ENCODE measurements at regions not wholly inside any gene's neighbourhood (a gene's known extent, or its start where the extent isn't known, plus 50 kb on each side); places are given as distances from the start of the nearest gene placed in this dataset.

DNA sequence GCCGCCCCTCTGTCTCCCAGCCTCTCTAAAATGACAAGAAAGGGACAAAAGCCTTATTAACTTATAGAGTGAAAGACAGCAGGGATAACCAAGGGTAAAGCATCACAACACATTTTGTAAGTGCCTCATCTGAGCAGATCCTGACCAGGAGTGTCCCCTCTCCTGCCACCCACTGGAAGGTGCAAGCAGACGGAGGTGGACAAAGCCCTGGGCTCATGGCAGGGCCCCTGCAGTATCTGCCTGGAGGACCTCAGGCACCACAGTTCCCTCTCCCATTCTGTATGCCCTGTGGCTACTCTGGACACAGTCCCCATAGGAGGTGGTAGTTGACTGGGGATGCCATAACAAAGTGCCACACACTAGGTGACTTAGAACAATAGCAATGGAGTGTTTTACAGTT is 319.8 kb downstream of the GADD45G start:
- DNase-seq = no peak
- no peaks in the 10 kb centered on the region for H3K9me3 Mint-ChIP-seq
- no peaks in the 10 kb centered on the region for H3K36me3 Mint-ChIP-seq (ENCODE audit: low read depth)
- peaks cover 37% of the 10 kb centered on the region for H3K27me3 Mint-ChIP-seq
- H3K4me3 Mint-ChIP-seq = no peak overlapping the region
- peaks cover 30% of the 10 kb centered on the region for H3K4me1 Mint-ChIP-seq (ENCODE audit: low read depth)
- peak overlapping the region; percentile 79 for H3K27ac Mint-ChIP-seq

DNA sequence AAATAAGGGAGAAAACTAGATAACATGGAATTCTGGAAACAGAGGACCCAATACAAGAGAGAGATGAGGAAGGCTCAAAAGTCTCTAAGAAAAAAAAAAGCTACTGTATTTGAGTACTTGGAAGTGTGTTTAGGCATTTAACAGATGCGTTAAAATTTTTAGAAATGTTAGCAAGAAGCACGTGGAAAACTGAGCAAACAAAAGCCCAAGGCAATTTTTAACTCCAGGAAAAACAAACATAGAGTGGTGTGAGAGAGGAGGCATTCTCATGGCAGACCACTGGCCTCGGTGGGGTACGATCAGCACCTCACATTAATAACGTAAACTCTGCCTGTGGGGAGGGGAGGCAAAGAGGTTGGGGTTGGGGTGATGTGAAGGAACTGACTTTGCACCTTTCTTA is 321.4 kb downstream of the GADD45G start:
- Mint-ChIP-seq H3K27ac (no peak overlapping the region), H3K9me3 (no peaks in the 10 kb centered on the region), H3K36me3 (ENCODE audit: low read depth) (no peaks in the 10 kb centered on the region), H3K4me3 (no peak overlapping the region), H3K27me3 (peaks cover 27% of the 10 kb centered on the region), H3K4me1 (ENCODE audit: low read depth) (peaks cover 42% of the 10 kb centered on the region)
- no peak for DNase-seq

DNA sequence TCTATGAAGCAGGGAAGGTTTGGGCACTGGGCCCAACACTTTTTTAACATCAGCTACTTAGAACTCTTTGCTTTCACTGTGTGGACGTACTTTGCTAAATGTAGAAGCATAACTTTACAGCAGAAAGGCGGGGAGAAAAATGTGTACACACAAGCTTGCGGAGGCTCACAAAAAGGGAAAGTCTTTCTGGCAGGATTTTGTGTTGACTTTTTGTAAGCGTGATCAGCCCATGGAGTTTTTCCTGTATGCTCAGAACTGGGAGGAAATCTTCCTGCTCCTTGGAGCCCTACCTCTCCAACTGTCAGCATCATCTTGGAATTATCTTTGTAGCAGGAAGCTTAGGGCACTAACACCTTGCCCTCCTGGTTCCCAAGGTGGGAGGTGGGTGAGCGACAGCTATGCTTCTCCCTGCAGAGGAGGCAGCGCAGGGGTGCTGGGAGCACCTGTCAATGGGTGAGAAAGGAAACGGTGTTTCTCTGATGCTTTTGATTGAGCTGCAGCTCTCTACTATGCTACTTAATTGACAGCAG is 321.9 kb downstream of the GADD45G start:
- no peaks in the 10 kb centered on the region for H3K36me3 Mint-ChIP-seq (ENCODE audit: low read depth)
- H3K4me3 Mint-ChIP-seq = no peak overlapping the region
- peaks cover 42% of the 10 kb centered on the region for H3K4me1 Mint-ChIP-seq (ENCODE audit: low read depth)
- no peaks in the 10 kb centered on the region for H3K9me3 Mint-ChIP-seq
- no peak for DNase-seq
- H3K27me3 Mint-ChIP-seq = peaks cover 25% of the 10 kb centered on the region
- H3K27ac Mint-ChIP-seq = no peak overlapping the region

DNA sequence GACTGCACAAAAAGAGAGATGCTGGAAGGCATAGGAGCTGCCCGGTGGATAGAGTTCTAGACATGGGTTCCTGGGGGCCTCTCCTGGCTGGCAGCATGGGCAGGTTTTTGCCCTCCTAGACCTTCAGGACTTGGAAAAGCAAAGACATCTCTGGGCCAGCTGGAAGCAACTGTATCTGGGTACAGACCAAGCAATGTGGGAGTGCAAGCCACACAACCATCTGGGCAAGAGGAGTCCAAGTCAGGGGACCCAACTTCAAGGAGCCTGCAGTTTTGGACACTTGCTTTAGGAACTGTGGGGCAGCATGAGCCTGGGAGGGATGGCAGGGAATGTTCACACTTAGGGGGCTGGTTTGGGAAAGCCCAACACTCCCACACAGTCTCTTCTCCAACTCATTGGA is 323.3 kb downstream of the GADD45G start:
- H3K4me1 Mint-ChIP-seq (ENCODE audit: low read depth) = peaks cover 39% of the 10 kb centered on the region
- H3K27me3 Mint-ChIP-seq = peaks cover 25% of the 10 kb centered on the region
- DNase-seq = no peak
- no peaks in the 10 kb centered on the region for H3K9me3 Mint-ChIP-seq
- no peak overlapping the region for H3K27ac Mint-ChIP-seq
- H3K4me3 Mint-ChIP-seq = no peak overlapping the region
- H3K36me3 Mint-ChIP-seq (ENCODE audit: low read depth) = no peaks in the 10 kb centered on the region

DNA sequence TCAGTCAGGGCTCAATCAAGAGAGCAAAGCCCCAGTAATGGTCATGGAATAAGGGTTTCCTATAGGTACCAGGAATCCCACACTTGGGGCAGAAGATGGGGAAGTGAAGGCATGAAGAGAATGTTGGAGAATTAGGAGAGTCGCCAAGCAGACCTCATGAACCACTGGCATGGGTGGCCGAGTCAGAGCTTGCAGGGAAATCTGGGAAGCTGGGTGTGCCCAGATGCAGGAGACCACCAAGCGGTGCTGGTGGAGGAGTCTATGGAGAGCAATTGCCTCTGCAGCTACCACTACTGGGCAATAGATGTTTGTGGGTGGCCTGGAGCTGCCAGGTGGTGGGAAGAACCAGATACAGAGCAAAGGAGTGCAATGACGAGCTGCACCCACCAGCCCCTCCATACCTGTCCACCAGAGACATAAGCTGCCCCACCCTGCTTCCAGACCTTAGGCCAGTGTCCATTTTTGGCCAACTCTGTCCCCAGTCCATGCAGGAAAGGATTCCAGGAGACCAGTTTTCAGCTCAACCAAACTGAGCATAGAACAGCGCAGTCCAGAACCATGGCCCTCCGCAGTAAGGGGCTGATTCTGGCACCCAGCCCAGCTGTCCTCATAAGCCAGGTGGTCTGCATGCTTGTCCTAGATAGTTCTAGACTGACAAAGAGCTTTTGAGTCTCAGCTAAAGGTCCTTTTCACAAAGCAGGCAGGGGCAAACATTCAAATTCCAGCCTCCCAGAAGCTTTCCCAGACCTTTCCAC is 323.9 kb downstream of the GADD45G start:
- no peak for DNase-seq
- Mint-ChIP-seq H3K4me3 (no peak overlapping the region), H3K27ac (no peak overlapping the region), H3K27me3 (peaks cover 31% of the 10 kb centered on the region), H3K36me3 (ENCODE audit: low read depth) (no peaks in the 10 kb centered on the region), H3K4me1 (ENCODE audit: low read depth) (peaks cover 33% of the 10 kb centered on the region), H3K9me3 (no peaks in the 10 kb centered on the region)

DNA sequence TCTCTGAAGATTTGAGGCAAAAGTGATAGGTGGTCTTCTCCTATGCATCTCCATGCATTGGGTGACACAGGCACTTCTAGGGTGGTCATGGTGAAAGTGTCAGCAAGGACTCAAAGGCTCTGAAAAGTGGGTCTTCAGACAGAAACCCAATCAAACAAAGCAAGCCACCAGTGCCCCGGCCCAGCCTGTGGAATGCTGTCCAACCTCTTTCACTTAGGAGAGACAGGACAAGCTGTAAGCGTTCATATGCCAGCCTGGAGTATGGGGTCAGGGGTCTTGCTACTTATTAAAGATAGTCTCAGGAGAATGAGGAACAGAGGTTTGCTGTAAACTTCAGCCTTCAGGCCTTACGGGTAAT is 324.5 kb downstream of the GADD45G start:
- Mint-ChIP-seq H3K9me3 (no peaks in the 10 kb centered on the region), H3K27ac (no peak overlapping the region), H3K4me3 (no peak overlapping the region)

DNA sequence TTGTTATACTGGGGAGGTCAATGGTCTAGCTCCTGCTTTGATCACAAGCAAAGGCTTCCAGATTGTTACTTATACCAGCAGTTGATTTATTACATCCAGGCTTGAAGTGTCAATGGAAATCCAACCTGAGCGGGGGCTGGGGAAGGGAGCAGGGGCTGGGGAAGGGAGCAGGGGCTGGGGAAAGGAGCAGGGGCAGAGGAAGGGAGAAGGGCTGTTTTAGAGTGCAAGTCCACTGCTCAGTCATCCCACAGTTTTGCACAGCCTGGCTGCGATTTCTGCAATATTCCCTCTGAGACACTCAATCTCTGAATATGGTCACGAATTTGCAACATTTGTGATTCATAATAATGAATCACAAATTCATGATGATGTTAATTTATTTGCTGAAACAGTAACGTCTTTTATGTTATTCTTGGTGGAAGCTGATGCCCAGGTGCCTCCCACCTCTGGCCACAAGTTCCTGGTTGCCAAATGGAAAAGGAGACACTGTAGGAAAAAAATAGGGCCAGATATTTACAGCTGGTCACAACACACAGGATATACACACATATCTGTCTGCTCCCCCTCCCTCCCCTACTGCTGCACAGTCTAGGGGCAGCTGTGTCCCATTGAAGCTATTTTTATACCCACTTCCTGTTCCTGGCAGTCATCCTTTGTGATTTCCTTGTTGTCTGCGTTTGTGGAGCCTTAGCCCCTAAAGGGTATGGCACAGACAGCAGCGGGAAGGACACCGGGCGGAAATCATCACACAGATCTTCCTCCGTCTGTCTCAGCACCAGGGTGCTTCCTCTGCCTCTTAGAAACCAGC is 325.1 kb downstream of the GADD45G start:
- H3K27ac Mint-ChIP-seq = peak overlapping the region; percentile 35
- no peak for DNase-seq

More for the DNA sequence above, 324.5 kb downstream of the GADD45G start:
- Mint-ChIP-seq H3K27me3 (peaks cover 32% of the 10 kb centered on the region), H3K4me1 (ENCODE audit: low read depth) (peaks cover 27% of the 10 kb centered on the region), H3K36me3 (ENCODE audit: low read depth) (no peaks in the 10 kb centered on the region)
- DNase-seq = no peak

DNA sequence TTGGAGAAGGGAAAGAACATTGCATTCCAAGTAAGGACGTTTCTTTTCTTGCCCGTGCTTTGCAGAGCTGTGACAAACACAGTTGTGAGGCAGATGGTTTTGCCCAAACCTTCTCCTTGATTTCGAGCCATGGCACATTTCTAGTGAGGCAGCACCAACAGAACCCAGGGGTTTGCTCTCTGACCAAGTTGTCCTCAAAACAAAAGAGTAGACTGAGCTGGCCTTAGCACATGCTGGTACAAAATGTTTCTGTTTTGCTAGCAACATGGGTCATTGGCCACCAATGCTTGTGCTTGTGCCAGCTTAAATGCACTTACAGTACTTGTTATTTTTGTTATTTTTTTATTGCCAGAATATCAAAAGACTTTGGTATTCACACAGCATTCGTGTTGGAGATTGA is 328.8 kb downstream of the GADD45G start:
- H3K9me3 Mint-ChIP-seq = no peaks in the 10 kb centered on the region
- no peak for DNase-seq
- no peaks in the 10 kb centered on the region for H3K36me3 Mint-ChIP-seq (ENCODE audit: low read depth)
- peaks cover 24% of the 10 kb centered on the region for H3K27me3 Mint-ChIP-seq
- H3K27ac Mint-ChIP-seq = no peak overlapping the region
- H3K4me1 Mint-ChIP-seq (ENCODE audit: low read depth) = peaks cover 21% of the 10 kb centered on the region
- H3K4me3 Mint-ChIP-seq = no peak overlapping the region

More for the DNA sequence above, 325.1 kb downstream of the GADD45G start:
- H3K9me3 Mint-ChIP-seq = no peaks in the 10 kb centered on the region
- H3K36me3 Mint-ChIP-seq (ENCODE audit: low read depth) = no peaks in the 10 kb centered on the region
- no peak overlapping the region for H3K4me3 Mint-ChIP-seq
- H3K27me3 Mint-ChIP-seq = peaks cover 32% of the 10 kb centered on the region
- peaks cover 22% of the 10 kb centered on the region for H3K4me1 Mint-ChIP-seq (ENCODE audit: low read depth)

DNA sequence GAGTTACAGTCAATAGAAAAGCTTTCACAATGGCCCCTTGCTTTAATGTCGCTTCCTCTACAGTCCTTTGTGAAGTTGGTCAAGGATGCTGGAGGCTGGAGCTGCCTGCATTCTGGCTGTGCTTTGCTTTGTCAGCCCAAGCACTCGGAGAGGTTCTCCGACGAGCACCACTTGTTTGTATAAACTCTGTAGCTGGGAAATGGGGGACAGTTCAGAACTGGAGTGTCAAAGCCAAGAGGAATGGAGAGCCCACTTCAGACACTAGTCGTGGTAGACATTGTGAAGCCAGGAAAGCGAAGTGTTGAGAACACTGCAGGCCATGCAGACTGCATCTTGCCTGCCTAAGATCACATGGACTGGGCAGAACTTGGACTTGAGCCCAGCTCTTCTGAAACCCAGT is 330.3 kb downstream of the GADD45G start:
- peaks cover 35% of the 10 kb centered on the region for H3K27me3 Mint-ChIP-seq
- no peak overlapping the region for H3K27ac Mint-ChIP-seq

DNA sequence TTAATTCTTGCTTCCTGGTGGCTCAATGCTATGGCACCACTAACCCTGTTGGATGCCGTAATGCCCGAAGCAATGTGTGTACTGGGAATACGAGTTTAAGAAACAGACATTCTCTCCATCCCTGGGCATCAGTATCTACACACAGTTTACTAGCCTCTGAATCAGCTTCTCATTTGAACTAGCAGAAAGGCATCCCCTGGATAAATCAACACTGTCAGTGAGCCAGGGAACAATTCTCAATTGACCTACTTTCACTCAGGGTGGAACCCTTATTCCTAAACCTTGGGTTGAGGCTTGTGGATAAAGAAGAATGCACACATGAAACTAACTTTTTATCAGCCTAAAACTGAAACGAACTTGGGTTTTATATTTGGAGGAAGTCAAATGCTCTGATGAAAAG is 331.0 kb downstream of the GADD45G start:
- Mint-ChIP-seq H3K9me3 (no peaks in the 10 kb centered on the region), H3K27me3 (peaks cover 36% of the 10 kb centered on the region), H3K4me1 (ENCODE audit: low read depth) (peaks cover 8% of the 10 kb centered on the region), H3K36me3 (ENCODE audit: low read depth) (no peaks in the 10 kb centered on the region), H3K4me3 (no peak overlapping the region), H3K27ac (no peak overlapping the region)
- DNase-seq = no peak

More for the DNA sequence above, 330.3 kb downstream of the GADD45G start:
- no peaks in the 10 kb centered on the region for H3K9me3 Mint-ChIP-seq
- no peak for DNase-seq
- no peak overlapping the region for H3K4me3 Mint-ChIP-seq
- peaks cover 15% of the 10 kb centered on the region for H3K4me1 Mint-ChIP-seq (ENCODE audit: low read depth)
- no peaks in the 10 kb centered on the region for H3K36me3 Mint-ChIP-seq (ENCODE audit: low read depth)

DNA sequence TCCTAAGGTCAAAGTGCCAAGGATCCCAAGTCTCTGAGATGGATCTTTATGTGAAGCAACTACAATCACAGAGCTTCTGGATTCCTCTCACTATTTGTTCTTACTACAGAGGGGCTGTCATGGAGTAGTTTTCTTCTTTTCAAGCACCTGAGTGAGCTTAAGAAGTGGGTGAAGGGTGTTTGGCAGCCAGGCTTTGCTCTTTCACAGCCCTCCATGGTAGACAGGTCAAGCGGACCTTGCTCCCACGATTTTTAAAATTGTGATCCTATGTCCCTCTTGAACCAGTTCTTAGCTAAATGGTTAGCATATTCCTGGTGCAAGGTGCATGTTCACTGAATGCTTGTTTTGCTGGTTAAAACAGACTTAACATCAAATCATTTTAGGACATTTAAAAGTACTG is 332.2 kb downstream of the GADD45G start:
- DNase-seq = no peak
- peaks cover 37% of the 10 kb centered on the region for H3K27me3 Mint-ChIP-seq
- peaks cover 16% of the 10 kb centered on the region for H3K4me1 Mint-ChIP-seq (ENCODE audit: low read depth)
- no peaks in the 10 kb centered on the region for H3K36me3 Mint-ChIP-seq (ENCODE audit: low read depth)
- no peak overlapping the region for H3K27ac Mint-ChIP-seq
- no peak overlapping the region for H3K4me3 Mint-ChIP-seq
- H3K9me3 Mint-ChIP-seq = no peaks in the 10 kb centered on the region

DNA sequence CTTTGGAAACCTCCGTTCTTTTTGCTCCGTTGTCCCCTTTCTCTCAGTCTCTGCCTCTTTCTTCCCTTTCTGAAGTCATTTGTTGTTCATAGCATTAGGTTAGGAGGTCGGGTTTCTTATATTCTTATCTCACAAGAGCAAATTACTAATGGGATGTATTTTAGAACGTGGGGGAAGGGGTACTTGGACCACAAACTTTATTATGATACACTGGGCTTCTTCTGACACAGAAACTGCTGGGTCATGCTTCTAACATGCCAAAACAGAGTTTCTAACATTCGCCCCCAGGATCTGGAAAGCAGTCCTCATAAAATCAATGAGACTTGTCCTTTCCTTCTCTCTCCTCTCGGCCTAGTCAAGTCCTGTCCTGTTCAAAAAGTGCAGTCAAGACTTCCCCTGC is 334.4 kb downstream of the GADD45G start:
- Mint-ChIP-seq H3K4me1 (ENCODE audit: low read depth) (peaks cover 18% of the 10 kb centered on the region), H3K27me3 (peaks cover 39% of the 10 kb centered on the region), H3K9me3 (no peaks in the 10 kb centered on the region), H3K36me3 (ENCODE audit: low read depth) (no peaks in the 10 kb centered on the region), H3K4me3 (no peak overlapping the region), H3K27ac (no peak overlapping the region)
- no peak for DNase-seq

DNA sequence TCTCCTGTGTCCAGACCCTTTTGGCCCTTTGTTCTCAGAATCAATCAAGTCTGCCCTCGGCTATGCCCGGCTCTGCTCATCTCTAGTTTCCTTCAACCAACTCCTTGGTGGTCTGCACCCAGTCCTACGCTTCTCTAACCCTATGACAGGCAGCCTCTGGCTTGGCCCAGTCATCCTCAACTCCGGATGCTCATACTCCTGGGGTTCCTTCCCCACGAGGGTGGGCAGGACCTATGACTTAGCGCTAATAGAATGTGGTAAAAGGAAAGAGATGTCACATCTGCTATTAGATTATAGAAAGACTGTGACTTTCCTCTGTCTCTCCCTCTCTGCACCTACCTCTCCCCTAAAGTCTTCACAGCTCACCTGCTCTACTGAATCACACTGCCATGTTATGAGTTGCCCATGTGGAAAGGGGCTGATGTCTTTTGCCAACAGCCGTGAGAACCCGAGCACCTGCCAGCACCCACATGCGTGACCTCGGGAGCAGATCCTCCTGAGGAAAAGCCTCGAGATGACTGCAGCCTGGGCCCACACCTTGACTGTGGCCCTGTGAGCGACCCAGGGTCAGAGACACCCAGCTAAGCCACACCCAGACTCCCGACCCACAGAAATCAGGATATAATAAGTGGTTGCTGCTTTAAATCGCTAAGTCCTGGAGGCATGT is 334.9 kb downstream of the GADD45G start:
- Mint-ChIP-seq H3K27ac (no peak overlapping the region), H3K4me1 (ENCODE audit: low read depth) (peaks cover 18% of the 10 kb centered on the region), H3K27me3 (peaks cover 41% of the 10 kb centered on the region), H3K9me3 (no peaks in the 10 kb centered on the region), H3K4me3 (no peak overlapping the region), H3K36me3 (ENCODE audit: low read depth) (no peaks in the 10 kb centered on the region)
- no peak for DNase-seq

DNA sequence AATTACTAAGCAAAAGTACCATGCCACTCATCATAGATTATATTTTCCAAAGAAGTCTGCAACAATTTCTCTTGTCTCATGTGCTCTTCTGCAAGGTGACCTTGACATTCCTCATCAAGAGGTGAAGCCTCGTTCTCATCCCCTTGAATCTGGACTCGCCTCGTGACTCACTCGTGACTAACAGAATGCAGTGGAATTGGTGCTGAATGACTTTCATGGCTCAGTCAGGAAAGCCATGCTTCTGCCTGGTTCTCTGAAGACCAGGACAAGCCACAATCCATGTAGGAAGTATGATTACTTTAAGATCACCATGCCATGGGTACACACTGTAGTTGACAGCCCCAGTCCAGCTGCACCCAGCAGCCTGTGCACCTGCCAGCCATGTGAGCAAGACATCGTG is 335.8 kb downstream of the GADD45G start:
- H3K27me3 Mint-ChIP-seq = peaks cover 41% of the 10 kb centered on the region

More for the DNA sequence above, 335.8 kb downstream of the GADD45G start:
- Mint-ChIP-seq H3K27ac (no peak overlapping the region), H3K4me3 (no peak overlapping the region), H3K36me3 (ENCODE audit: low read depth) (no peaks in the 10 kb centered on the region), H3K4me1 (ENCODE audit: low read depth) (peaks cover 18% of the 10 kb centered on the region), H3K9me3 (no peaks in the 10 kb centered on the region)
- no peak for DNase-seq

All from activated T-cell treated with anti-CD3 and anti-CD28 coated beads, Interleukin-2, amount 50 U/mL, for 24 hours (primary cell).